Activated T-helper 17 cell treated with anti-CD3 and anti-CD28 coated beads, Interleukin-2, amount 50 U/mL, for 72 hours (primary cell): ENCODE measurements at regions not wholly inside any gene's neighbourhood (a gene's known extent, or its start where the extent isn't known, plus 50 kb on each side); places are given as distances from the start of the nearest gene placed in this dataset.

ENCODE experiments used
- ATAC-seq: fragments of 150-1000 bp; cut with Tn5 transposase; replicated peaks from 2 replicates; pipeline ENCODE4 v1.10.0; 2021; ENCODE audit warnings: mild to moderate bottlenecking, moderate library complexity
- H3K27ac Mint-ChIP-seq: one replicate; pipeline ENCODE4 v1.8.0; 2022; ENCODE audit warnings: mixed read lengths
- H3K27me3 Mint-ChIP-seq: one replicate; pipeline ENCODE4 v1.8.0; 2022; ENCODE audit warnings: mixed read lengths
- H3K36me3 Mint-ChIP-seq: one replicate; pipeline ENCODE4 v1.8.0; 2022; ENCODE audit warnings: low read depth, mild to moderate bottlenecking, mixed read lengths
- H3K4me1 Mint-ChIP-seq: one replicate; pipeline ENCODE4 v1.8.0; 2022; ENCODE audit warnings: mixed read lengths
- H3K4me3 Mint-ChIP-seq: one replicate; pipeline ENCODE4 v1.8.0; 2022; ENCODE audit warnings: mild to moderate bottlenecking, mixed read lengths
- H3K9me3 Mint-ChIP-seq: one replicate; pipeline ENCODE4 v1.8.0; 2022; ENCODE audit warnings: mixed read lengths

GRCh38 chr18:44286049-44286448 is 394.6 kb upstream of the SETBP1 start:
- ATAC-seq: no peak
- H3K36me3 Mint-ChIP-seq: no peaks in the 10 kb centered on the region
- no peaks in the 10 kb centered on the region for H3K27me3 Mint-ChIP-seq

GRCh38 chr18:44290366-44290977 is 390.2 kb upstream of the SETBP1 start:
- H3K4me3 Mint-ChIP-seq: no peak overlapping the region
- H3K27ac Mint-ChIP-seq: no peak overlapping the region
- H3K36me3 Mint-ChIP-seq: no peaks in the 10 kb centered on the region
- H3K4me1 Mint-ChIP-seq: no peaks in the 10 kb centered on the region
- peaks cover 10% of the 10 kb centered on the region for H3K9me3 Mint-ChIP-seq
- no peaks in the 10 kb centered on the region for H3K27me3 Mint-ChIP-seq
- no peak for ATAC-seq

More at GRCh38 chr18:44286049-44286448, 394.6 kb upstream of the SETBP1 start:
- Mint-ChIP-seq H3K4me1 (no peaks in the 10 kb centered on the region), H3K4me3 (no peak overlapping the region), H3K9me3 (peaks cover 12% of the 10 kb centered on the region), H3K27ac (no peak overlapping the region)

GRCh38 chr18:44298566-44298965 is 382.1 kb upstream of the SETBP1 start:
- Mint-ChIP-seq H3K4me3 (no peak overlapping the region), H3K9me3 (peaks cover 20% of the 10 kb centered on the region), H3K4me1 (no peaks in the 10 kb centered on the region), H3K27ac (no peak overlapping the region), H3K27me3 (no peaks in the 10 kb centered on the region), H3K36me3 (no peaks in the 10 kb centered on the region)
- no peak for ATAC-seq

- Mint-ChIP-seq H3K36me3 (no peaks in the 10 kb centered on the region), H3K27ac (no peak overlapping the region), H3K9me3 (no peaks in the 10 kb centered on the region), H3K4me1 (no peaks in the 10 kb centered on the region), H3K27me3 (no peaks in the 10 kb centered on the region), H3K4me3 (no peak overlapping the region)
- ATAC-seq: no peak
Measured at GRCh38 chr18:44309185-44309584, 371.5 kb upstream of the SETBP1 start.

GRCh38 chr18:44320619-44321460 is 359.8 kb upstream of the SETBP1 start:
- H3K27ac Mint-ChIP-seq: no peak overlapping the region
- no peaks in the 10 kb centered on the region for H3K27me3 Mint-ChIP-seq
- no peaks in the 10 kb centered on the region for H3K4me1 Mint-ChIP-seq
- ATAC-seq: no peak
- H3K9me3 Mint-ChIP-seq: no peaks in the 10 kb centered on the region
- no peaks in the 10 kb centered on the region for H3K36me3 Mint-ChIP-seq
- no peak overlapping the region for H3K4me3 Mint-ChIP-seq

GRCh38 chr18:44321868-44322590 is 358.7 kb upstream of the SETBP1 start:
- ATAC-seq: no peak
- H3K36me3 Mint-ChIP-seq: no peaks in the 10 kb centered on the region
- H3K27ac Mint-ChIP-seq: no peak overlapping the region
- H3K4me1 Mint-ChIP-seq: no peaks in the 10 kb centered on the region
- H3K27me3 Mint-ChIP-seq: no peaks in the 10 kb centered on the region
- no peak overlapping the region for H3K4me3 Mint-ChIP-seq
- no peaks in the 10 kb centered on the region for H3K9me3 Mint-ChIP-seq

GRCh38 chr18:44323125-44323524 is 357.6 kb upstream of the SETBP1 start:
- H3K27me3 Mint-ChIP-seq: no peaks in the 10 kb centered on the region
- no peak overlapping the region for H3K27ac Mint-ChIP-seq
- H3K36me3 Mint-ChIP-seq: no peaks in the 10 kb centered on the region
- no peaks in the 10 kb centered on the region for H3K4me1 Mint-ChIP-seq
- H3K9me3 Mint-ChIP-seq: no peaks in the 10 kb centered on the region
- ATAC-seq: no peak
- no peak overlapping the region for H3K4me3 Mint-ChIP-seq

GRCh38 chr18:44324361-44324760 is 356.3 kb upstream of the SETBP1 start:
- ATAC-seq: no peak
- Mint-ChIP-seq H3K9me3 (no peaks in the 10 kb centered on the region), H3K4me3 (no peak overlapping the region), H3K27ac (no peak overlapping the region), H3K36me3 (no peaks in the 10 kb centered on the region), H3K27me3 (no peaks in the 10 kb centered on the region), H3K4me1 (no peaks in the 10 kb centered on the region)

- ATAC-seq: no peak
- no peak overlapping the region for H3K27ac Mint-ChIP-seq
- no peaks in the 10 kb centered on the region for H3K36me3 Mint-ChIP-seq
- no peaks in the 10 kb centered on the region for H3K27me3 Mint-ChIP-seq
- H3K4me3 Mint-ChIP-seq: no peak overlapping the region
- H3K4me1 Mint-ChIP-seq: no peaks in the 10 kb centered on the region
- H3K9me3 Mint-ChIP-seq: no peaks in the 10 kb centered on the region
Measured at GRCh38 chr18:44325903-44326635, 354.6 kb upstream of the SETBP1 start.

GRCh38 chr18:44331656-44332570 is 348.8 kb upstream of the SETBP1 start:
- no peak for ATAC-seq
- H3K9me3 Mint-ChIP-seq: peaks cover 6% of the 10 kb centered on the region
- H3K4me3 Mint-ChIP-seq: no peak overlapping the region
- no peaks in the 10 kb centered on the region for H3K4me1 Mint-ChIP-seq
- H3K27ac Mint-ChIP-seq: no peak overlapping the region
- H3K36me3 Mint-ChIP-seq: no peaks in the 10 kb centered on the region
- no peaks in the 10 kb centered on the region for H3K27me3 Mint-ChIP-seq

- H3K4me3 Mint-ChIP-seq: no peak overlapping the region
- H3K27me3 Mint-ChIP-seq: no peaks in the 10 kb centered on the region
- H3K27ac Mint-ChIP-seq: no peak overlapping the region
- H3K4me1 Mint-ChIP-seq: no peaks in the 10 kb centered on the region
- peaks cover 21% of the 10 kb centered on the region for H3K9me3 Mint-ChIP-seq
- H3K36me3 Mint-ChIP-seq: no peaks in the 10 kb centered on the region
- ATAC-seq: no peak
Measured at GRCh38 chr18:44341759-44342158, 338.9 kb upstream of the SETBP1 start.

GRCh38 chr18:44342162-44342561 is 338.5 kb upstream of the SETBP1 start:
- Mint-ChIP-seq H3K27ac (no peak overlapping the region), H3K27me3 (no peaks in the 10 kb centered on the region), H3K4me3 (no peak overlapping the region), H3K36me3 (no peaks in the 10 kb centered on the region), H3K9me3 (peaks cover 21% of the 10 kb centered on the region), H3K4me1 (no peaks in the 10 kb centered on the region)
- ATAC-seq: no peak

GRCh38 chr18:44342946-44343345 is 337.7 kb upstream of the SETBP1 start:
- Mint-ChIP-seq H3K4me3 (no peak overlapping the region), H3K27me3 (no peaks in the 10 kb centered on the region), H3K9me3 (peaks cover 19% of the 10 kb centered on the region), H3K4me1 (no peaks in the 10 kb centered on the region), H3K36me3 (no peaks in the 10 kb centered on the region), H3K27ac (no peak overlapping the region)
- ATAC-seq: no peak
